H1 (cell line): ENCODE measurements at regions not wholly inside any gene's neighbourhood (a gene's known extent, or its start where the extent isn't known, plus 50 kb on each side); places are given as distances from the start of the nearest gene placed in this dataset.

Source experiments
- CTCF ChIP-seq, 3 experiments: IDR thresholded peaks; 1 replicate in 2 of 3; 2 replicates in 1 of 3; pipeline versions ENCODE4 v1.5.1 to v1.6.1; 2011; ENCODE audit warnings: low read length in 3 of 3, mild to moderate bottlenecking in 3 of 3, inconsistent platforms in 2 of 3, low read depth in 1 of 3, moderate library complexity in 1 of 3; ENCODE audit not compliant: insufficient read depth in 1 of 3; ENCODE audit errors: control extremely low read depth in 1 of 3
- FOSL1 ChIP-seq: IDR thresholded peaks from 2 replicates; pipeline ENCODE4 v1.6.1; 2011; ENCODE audit warnings: mild to moderate bottlenecking, low read depth, low read length, moderate library complexity; ENCODE audit not compliant: insufficient read depth
- KDM1A ChIP-seq: fragments of 200-600, 300-600 bp; sonication (generic); IDR thresholded peaks from 2 replicates; pipeline ENCODE4 v1.7.1; 2016; ENCODE audit warnings: mild to moderate bottlenecking, low read length, borderline replicate concordance
- MAX ChIP-seq: IDR thresholded peaks from 2 replicates; pipeline ENCODE4 v1.6.1; 2012; ENCODE audit warnings: inconsistent platforms
- POLR2AphosphoS5 ChIP-seq: IDR thresholded peaks from 2 replicates; pipeline ENCODE4 v1.6.1; 2011; ENCODE audit warnings: low read depth, low read length
- RBBP5 ChIP-seq: IDR thresholded peaks from 2 replicates; pipeline ENCODE4 v1.7.1; 2012; ENCODE audit warnings: low read depth, mild to moderate bottlenecking, inconsistent platforms, low read length, moderate library complexity, borderline replicate concordance
- TCF12 ChIP-seq: IDR thresholded peaks from 2 replicates; pipeline ENCODE4 v1.6.1; 2011; ENCODE audit warnings: low read depth, mild to moderate bottlenecking, low read length

- TF ChIP-seq FOSL1 (no peak), CTCF (IDR thresholded peaks at IDR 0.05; ENCODE audit: control extremely low read depth in 1 of 3, insufficient read depth in 1 of 3, low read depth in 1 of 3, low read length in 3 of 3) (no peak), TCF12 (no peak), RBBP5 (no peak), KDM1A (no peak), MAX (no peak), POLR2AphosphoS5 (no peak)
Observed at GRCh38 chr10:130902471-130902870, 409.1 kb downstream of the TCERG1L start (continued).
